GM18873 (cell line): ENCODE measurements at regions not wholly inside any gene's neighbourhood (a gene's known extent, or its start where the extent isn't known, plus 50 kb on each side); places are given as distances from the start of the nearest gene placed in this dataset.
"Not testable (repeated sequence)": the region's sequence is repeated elsewhere in the genome, so short reads cannot be mapped to it uniquely, and the experiment has no call there.

Experiments
- ATAC-seq: cut with Tn5 transposase; IDR thresholded peaks from one replicate; pipeline ENCODE4 v1.9.1; 2021; ENCODE audit warnings: mild to moderate bottlenecking, moderate library complexity, moderate number of reproducible peaks; ENCODE audit not compliant: unreplicated experiment, low FRiP score

DNA sequence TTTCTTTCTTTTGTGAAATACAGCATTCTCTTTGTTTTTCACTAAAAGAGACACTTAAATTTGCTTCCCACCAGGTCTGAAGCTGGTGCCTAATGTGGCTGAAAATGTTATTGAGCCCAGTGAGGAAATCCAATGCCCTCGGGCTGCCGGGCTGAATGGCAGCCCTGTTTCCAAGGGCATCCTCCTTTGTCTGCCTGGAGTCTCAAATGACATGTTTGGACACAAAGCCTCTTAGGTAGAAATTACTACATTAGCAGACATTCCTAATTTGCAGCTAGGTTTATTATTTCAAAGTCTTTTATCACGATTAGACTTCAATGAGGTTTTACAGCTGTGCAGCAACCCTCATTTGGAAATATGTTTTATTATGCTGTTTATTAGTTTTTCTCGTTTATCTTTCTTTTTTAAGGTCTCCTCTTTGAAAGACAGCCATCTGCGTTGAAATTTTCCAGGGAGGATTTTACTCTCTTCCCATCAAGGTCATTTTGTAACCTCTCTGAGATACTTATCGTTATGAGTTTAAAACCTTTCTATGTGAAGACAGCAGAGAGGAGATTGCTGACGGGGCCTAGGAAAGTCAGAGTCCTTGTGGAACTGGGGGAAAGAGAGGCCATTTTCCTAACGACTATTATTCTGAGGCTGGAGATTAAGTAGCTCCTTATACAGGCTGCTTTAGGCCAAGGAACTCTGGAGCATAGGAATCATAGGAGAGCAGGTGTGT lies 59.0 kb upstream of the ZNF532 start:
- no peak for ATAC-seq

DNA sequence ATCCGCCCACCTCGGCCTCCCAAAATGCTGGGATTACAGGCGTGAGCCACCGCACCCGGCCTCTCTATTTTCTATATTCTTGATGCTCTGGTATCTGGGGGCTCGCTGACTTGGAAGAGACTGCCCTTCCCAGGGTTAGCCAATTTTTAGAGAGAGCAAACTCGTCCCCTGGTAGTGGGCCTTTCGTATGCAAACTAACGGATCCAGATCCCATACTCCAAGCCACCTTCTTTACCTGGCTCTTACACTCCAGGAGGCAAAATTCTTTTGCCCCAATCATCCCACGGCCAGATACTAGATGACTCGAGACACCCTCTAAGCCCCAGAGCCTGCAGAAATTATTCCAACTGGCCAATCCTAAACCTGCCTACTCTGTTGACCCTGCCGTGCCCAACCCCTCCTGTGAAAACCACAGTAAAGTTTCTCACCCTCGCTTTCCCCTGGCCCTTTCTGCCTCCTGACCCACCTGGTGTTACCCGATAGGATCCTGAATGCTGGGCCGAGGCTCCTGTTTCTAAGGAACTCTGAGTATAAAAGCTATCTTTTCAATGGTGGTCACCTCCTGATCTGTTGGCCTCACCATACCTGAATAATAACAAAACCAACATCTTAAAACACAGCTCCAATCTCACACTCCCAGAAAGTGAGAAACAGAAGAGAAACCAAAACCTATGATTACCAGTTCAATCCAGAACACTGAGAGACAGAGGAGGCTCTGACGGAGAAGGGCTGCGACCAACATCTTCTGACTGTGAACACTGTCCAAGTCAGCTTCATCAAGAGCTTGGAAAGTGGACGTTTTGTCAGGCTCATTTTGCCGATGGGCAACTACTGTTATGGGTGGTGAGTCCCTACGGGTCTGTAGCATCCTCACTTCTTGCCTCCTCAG lies 57.6 kb upstream of the ZNF532 start:
- ATAC-seq: peak; percentile 79

DNA sequence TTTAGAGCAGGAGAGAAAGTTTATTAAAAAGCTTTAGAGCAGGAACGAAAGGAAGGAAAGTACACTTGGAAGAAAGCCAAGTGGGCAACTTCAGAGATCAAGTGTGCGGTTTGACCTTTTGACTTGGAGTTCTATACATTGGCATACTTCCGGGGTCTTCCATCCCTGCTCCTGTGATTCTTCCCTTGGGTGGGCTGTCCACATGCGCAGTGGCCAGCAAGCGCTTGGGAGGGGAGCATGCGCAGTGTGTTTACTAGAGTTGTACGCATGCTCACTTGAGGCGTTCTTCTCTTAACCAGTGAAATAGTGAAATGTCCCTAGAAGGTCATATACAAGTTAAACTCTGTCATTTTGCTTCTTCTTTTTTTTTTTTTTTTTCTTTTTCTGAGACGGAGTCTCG lies 56.9 kb upstream of the ZNF532 start:
- no peak for ATAC-seq

DNA sequence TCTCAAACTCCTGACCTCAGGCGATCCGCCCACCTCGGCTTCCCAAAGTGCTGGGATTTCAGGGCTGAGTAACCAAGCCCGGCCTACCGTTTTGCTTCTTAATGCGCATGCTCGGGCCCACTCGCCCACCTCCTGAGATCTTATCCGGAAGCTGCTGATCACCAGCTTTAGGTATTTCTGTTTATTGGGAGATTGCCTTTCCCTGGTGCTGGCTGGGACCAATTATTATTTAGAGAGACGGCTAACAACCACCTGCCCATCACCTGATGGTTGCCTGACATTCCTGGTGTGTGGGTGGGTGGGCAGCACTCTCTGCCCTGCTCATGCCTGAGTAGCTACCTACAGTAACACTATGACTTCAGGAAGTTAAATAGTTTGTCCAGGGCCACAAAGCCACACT lies 56.3 kb upstream of the ZNF532 start:
- ATAC-seq: no peak

- not testable (repeated sequence) for ATAC-seq
These were observed 52.8 kb upstream of the ZNF532 start for GRCh38 chr18:58811859-58812258.

DNA sequence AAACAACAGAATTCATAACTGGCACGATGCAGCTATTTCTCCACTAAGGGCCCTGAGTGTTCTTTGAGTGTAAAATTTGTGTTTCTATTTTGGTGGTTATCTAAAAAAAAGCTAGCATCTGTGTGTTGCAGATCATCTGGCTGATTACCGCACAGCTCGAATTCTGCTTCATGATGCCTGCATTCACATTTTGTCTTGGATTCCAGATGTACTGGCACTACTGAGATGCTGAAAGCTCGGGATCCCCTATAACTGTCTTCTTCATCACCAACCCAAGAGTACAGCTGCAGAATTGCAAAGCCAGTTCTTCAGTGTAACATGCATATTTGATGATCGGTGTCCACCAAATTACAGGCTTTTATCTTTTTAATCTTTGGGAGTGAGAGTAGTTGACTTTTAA lies 51.6 kb upstream of the ZNF532 start:
- no peak for ATAC-seq

GRCh38 chr18:58813561-58814225 lies 51.0 kb upstream of the ZNF532 start:
- ATAC-seq: no peak

GRCh38 chr18:58814317-58814716 lies 50.4 kb upstream of the ZNF532 start:
- no peak for ATAC-seq
